GM12801 (cell line): ENCODE measurements at regions not wholly inside any gene's neighbourhood (a gene's known extent, or its start where the extent isn't known, plus 50 kb on each side); places are given as distances from the start of the nearest gene placed in this dataset.

Experiments used
- TF ChIP-seq, protein P1 (sequence below): IDR thresholded peaks from one replicate; pipeline ENCODE4 v1.5.1; 2011; ENCODE audit warnings: control low read depth; ENCODE audit not compliant: insufficient read length; ENCODE audit errors: extremely low read depth

DNA sequence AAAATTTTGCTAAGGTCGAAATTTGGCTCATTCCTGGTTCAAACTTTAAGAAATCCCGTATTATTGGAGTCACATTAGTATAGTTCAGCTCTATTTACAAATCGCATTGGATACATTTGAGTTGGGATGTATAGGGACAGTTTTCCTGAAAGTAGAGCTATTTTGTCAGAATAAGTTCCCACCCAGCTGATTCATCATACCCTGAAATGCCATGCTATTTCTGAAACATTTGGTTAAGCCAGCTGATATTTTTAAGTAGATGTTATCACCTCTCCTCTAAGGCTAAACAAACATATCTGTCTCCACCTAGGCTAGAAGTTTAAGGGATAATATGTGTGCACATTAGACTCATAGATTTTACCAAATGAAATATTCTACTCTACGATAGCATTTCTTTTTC, 226.2 kb upstream of the ARGLU1 start:
- TF ChIP-seq, protein P1, sequence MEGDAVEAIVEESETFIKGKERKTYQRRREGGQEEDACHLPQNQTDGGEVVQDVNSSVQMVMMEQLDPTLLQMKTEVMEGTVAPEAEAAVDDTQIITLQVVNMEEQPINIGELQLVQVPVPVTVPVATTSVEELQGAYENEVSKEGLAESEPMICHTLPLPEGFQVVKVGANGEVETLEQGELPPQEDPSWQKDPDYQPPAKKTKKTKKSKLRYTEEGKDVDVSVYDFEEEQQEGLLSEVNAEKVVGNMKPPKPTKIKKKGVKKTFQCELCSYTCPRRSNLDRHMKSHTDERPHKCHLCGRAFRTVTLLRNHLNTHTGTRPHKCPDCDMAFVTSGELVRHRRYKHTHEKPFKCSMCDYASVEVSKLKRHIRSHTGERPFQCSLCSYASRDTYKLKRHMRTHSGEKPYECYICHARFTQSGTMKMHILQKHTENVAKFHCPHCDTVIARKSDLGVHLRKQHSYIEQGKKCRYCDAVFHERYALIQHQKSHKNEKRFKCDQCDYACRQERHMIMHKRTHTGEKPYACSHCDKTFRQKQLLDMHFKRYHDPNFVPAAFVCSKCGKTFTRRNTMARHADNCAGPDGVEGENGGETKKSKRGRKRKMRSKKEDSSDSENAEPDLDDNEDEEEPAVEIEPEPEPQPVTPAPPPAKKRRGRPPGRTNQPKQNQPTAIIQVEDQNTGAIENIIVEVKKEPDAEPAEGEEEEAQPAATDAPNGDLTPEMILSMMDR, result no peak

DNA sequence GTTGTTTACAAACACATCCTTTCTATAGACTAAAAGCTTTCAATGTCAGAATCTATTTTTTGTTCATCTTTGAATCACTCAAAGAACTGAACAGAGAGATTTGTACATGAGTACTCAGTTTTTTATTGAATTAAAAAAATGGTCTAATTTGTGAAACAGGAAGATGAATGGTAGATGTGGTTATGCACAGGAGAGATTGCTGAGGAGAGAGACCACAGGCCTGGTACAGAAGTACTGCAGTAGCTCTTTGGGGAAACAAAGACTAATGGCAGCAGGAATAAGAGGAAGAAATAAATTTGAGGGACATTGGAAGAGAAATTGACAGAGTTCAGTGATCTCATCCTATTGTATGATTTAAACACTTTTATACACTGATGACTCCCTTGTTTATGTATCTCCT, 222.0 kb upstream of the ARGLU1 start:
- TF ChIP-seq, protein P1, result no peak

DNA sequence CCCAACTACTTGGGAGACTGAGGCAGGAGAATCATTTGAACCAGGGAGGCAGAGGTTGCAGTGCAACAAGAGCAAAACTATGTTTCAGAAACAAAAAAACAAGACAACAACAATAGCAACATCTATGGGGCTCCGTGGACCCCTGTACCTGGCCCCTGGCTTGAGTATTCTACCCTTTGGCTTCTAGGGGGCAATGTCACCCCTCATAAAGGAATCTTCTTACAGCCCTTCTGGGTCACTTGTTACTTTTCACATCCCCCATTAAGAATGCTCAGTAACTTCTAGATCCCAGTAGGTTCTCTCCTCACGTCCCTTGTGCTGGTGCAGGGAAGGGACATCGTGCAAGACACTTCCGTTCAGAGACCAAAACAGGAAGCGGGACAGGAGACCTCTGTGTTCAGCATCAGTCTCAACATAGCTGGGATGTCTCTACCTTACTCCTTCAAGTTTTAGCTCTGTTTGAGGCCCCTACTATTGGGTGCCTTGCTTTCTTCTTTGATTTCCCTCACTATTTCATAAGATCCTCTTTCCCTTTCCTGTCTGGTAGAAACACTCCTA, 218.1 kb upstream of the ARGLU1 start:
- TF ChIP-seq, protein P1, result no peak

DNA sequence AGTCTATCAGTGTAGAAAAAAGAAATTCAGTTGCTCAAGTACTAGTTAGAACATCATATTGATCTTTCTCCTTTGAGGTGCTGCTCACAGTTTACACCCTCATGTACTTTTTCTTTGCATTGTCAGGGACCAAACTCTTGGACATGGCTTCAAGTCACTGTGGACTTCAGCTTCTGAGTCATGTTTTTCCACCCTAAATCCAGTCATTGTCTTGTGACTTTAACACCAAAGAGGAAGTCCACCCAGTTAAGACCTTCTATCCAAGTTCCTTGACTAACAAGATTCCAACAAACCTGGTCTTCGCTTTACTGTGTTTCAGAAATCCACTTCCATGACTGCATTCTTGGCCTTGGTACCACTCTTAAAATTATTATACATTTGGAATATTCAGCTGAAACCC, 206.7 kb upstream of the ARGLU1 start:
- TF ChIP-seq, protein P1, result no peak

DNA sequence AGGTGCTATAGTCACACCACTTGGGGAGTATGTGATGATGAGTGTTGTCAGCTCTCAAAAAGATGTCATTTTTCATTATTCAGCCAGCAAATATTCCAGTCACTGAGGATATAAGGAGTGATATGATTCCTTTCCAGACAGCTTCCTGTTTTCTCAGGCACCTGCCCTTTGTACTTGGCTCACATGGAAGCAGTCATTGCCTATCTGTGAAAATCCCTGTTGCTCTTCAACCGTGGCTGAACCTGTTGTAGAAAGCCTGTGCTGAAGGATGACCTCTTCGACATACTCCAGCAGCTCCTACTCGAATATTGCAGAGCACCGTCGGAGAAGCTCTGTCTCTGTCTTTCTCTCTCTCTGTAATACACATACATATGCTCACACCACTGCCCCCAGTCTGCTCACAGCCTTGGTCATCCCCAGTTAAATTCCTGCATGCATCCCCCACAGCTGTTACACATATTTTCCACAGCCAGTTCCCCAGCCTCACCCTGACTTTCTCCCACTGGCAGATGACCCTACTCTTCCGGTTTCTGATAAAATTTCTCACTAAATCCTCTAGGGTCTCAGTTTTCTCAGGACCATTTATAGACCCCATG, 204.2 kb upstream of the ARGLU1 start:
- TF ChIP-seq, protein P1, result no peak

DNA sequence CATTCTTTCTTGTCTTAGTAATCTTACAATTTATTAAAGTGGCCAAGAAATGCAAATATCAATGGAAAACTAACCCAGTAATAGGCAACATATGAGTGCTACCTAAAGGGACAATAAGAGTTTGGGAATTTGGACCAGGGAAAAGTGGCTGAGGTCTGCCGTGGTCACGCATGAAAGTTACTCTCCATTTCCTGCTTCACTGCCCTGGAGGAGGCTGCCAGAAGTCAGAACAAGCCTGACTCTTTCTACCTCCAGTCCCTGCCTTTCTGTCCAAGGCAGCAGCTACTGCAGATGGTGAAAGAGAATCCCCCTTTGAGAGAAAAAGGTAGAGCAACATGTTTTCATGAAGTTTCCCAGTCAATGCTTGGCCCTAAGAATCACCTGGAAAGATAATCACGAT, 201.1 kb upstream of the ARGLU1 start:
- TF ChIP-seq, protein P1, result no peak

DNA sequence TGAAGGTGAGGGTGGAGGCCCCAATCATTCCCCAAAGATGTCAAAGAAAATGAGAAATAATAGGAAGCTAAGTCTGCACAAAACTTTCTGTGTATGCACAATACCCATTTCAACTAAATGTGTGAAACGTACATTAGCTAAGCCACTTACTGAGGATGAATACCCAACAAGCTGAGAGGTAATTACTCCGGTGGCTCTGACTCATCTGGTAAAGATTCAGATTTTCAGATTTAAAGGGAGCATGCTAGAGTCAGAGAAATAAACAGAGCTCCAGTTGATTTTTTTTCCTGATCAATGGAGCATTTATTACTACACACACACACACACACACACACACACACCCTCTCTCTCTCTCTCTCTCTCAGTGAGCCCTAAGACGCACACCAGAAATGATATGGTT, 194.8 kb upstream of the ARGLU1 start:
- TF ChIP-seq, protein P1, result no peak
